GM12878 (cell line): ENCODE measurements at regions not wholly inside any gene's neighbourhood (a gene's known extent, or its start where the extent isn't known, plus 50 kb on each side); places are given as distances from the start of the nearest gene placed in this dataset.

Source experiments
- ATAC-seq: fragments of 200-7000 bp; cut with Tn5 transposase; 3 replicates; pipeline ENCODE4 v1.9.1; 2020; ENCODE audit warnings: mild to moderate bottlenecking, moderate library complexity
- BruUV-seq: library from RNA; stranded (reverse); fragments of 400-500 nt; replicated peaks from 2 replicates; lab custom pipeline; 2021; lab: Mats Ljungman, UMichigan
- CTCF ChIA-PET: fragments of 300-600 bp; sonication (Branson Sonifier 250); formaldehyde crosslinking; extraction: SDS; loops from one replicate; lab custom pipeline; 2021; ENCODE audit warnings: inconsistent platforms; lab: Yijun Ruan, JAX
- POLR2A ChIA-PET: fragments of 350-600 bp; formaldehyde crosslinking; extraction: SDS; loops from one replicate; lab custom pipeline; 2021; ENCODE audit warnings: inconsistent platforms; lab: Charles Lee
- RAD21 ChIA-PET: fragments of 300-600 bp; sonication (Branson Sonifier 250); formaldehyde crosslinking; loops from one replicate; lab custom pipeline; 2023; ENCODE audit warnings: antibody characterized with exemption; ENCODE audit not compliant: unreplicated experiment; lab: Charles Lee
- SMC1A ChIA-PET: fragments of 300-600 bp; sonication (Branson Sonifier 250); formaldehyde crosslinking; loops from one replicate; lab custom pipeline; 2023; ENCODE audit not compliant: unreplicated experiment, uncharacterized antibody; lab: Charles Lee
- DNase-seq: peaks from one replicate; pipeline ENCODE4 v3.0.0-alpha.2; 2011; ENCODE audit warnings: low read depth, low spot score
- FAIRE-seq: peaks from 3 replicates; lab custom pipeline; 2011; peaks lifted over from hg19 to GRCh38; lab: Jason Lieb, UNC
- H2AFZ ChIP-seq: 2 replicates; pipeline ENCODE4 v1.6.0; 2011; ENCODE audit warnings: low read depth, low read length, control low read depth; ENCODE audit not compliant: control insufficient read depth
- H3K27ac ChIP-seq: 2 replicates; pipeline ENCODE4 v1.5.1; 2011; ENCODE audit warnings: control low read depth; ENCODE audit not compliant: control insufficient read depth, insufficient read depth
- H3K27me3 ChIP-seq, 2 experiments: replicated peaks in 1 of 2; 2 replicates each; pipeline versions ENCODE4 v1.6.0 to v1.6.1; 2011; ENCODE audit warnings: low read length in 1 of 2; ENCODE audit not compliant: control insufficient read depth in 2 of 2, insufficient read depth in 2 of 2
- H3K36me3 ChIP-seq, 2 experiments: 2 replicates each; pipeline ENCODE4 v1.5.1; 2011; ENCODE audit warnings: low read length in 1 of 2; ENCODE audit not compliant: control insufficient read depth in 2 of 2, insufficient read depth in 2 of 2
- H3K4me1 ChIP-seq: 2 replicates; pipeline ENCODE4 v1.6.1; 2011; ENCODE audit warnings: mild to moderate bottlenecking, low read length, moderate library complexity, mixed read lengths; ENCODE audit not compliant: control insufficient read depth, insufficient read depth
- H3K4me2 ChIP-seq: 2 replicates; pipeline ENCODE4 v1.6.0; 2011; ENCODE audit warnings: control low read depth; ENCODE audit not compliant: control insufficient read depth, insufficient read depth
- H3K4me3 ChIP-seq: fragments of 200-600 bp; sonication (generic); 2 replicates; pipeline ENCODE4 v1.5.1; 2016
- H3K79me2 ChIP-seq: 2 replicates; pipeline ENCODE4 v1.6.0; 2011; ENCODE audit warnings: low read length; ENCODE audit not compliant: control insufficient read depth, insufficient read depth
- H3K9ac ChIP-seq: 2 replicates; pipeline ENCODE4 v1.8.0; 2011; ENCODE audit warnings: low read length, control low read depth, mixed read lengths; ENCODE audit not compliant: control insufficient read depth, insufficient read depth
- H3K9me3 ChIP-seq: replicated peaks from 3 replicates; pipeline ENCODE4 v1.5.1; 2011; ENCODE audit warnings: mild to moderate bottlenecking, low read length; ENCODE audit not compliant: control insufficient read depth, insufficient read depth
- H4K20me1 ChIP-seq: 2 replicates; pipeline ENCODE4 v1.6.0; 2011; ENCODE audit not compliant: control insufficient read depth, insufficient read depth
- CBX3 ChIP-seq: fragments of 200-600 bp; sonication (generic); IDR thresholded peaks from 2 replicates; pipeline ENCODE4 v1.6.1; 2016; ENCODE audit warnings: low read depth, borderline replicate concordance
- GABPA ChIP-seq: IDR thresholded peaks from 2 replicates; pipeline ENCODE4 v1.6.1; 2014; ENCODE audit warnings: antibody characterized with exemption, low read depth, mild to moderate bottlenecking, inconsistent platforms
- POLR2A ChIP-seq: IDR thresholded peaks from 2 replicates; pipeline ENCODE4 v1.6.1; 2011; ENCODE audit warnings: low read depth, mild to moderate bottlenecking, low read length
- RCOR1 ChIP-seq: conservative IDR thresholded peaks from 2 replicates; pipeline ENCODE4 v1.6.1; 2012; ENCODE audit warnings: low read depth, low read length, improper control_type of control experiment
- RELB ChIP-seq: fragments of 450-650 bp; IDR thresholded peaks from 2 replicates; pipeline ENCODE4 v1.6.1; 2017; ENCODE audit warnings: low read depth, mild to moderate bottlenecking, moderate library complexity
- SUZ12 ChIP-seq: fragments of 200-600 bp; sonication (generic); IDR thresholded peaks from one replicate; pipeline ENCODE4 v1.6.1; 2018; ENCODE audit warnings: antibody characterized with exemption, mild to moderate bottlenecking; ENCODE audit not compliant: unreplicated experiment
- ZSCAN29 ChIP-seq: fragments of 450-650 bp; IDR thresholded peaks from 2 replicates; pipeline ENCODE4 v1.6.1; 2017; ENCODE audit warnings: mild to moderate bottlenecking, moderate library complexity
- WGBS: methylation state at CpG from one replicate; pipeline ENCODE4 v1.1.6; 2016; ENCODE audit warnings: low lambda C conversion rate; ENCODE audit not compliant: insufficient replicate concordance, insufficient coverage; ENCODE audit errors: missing lambda C conversion rate; 5-methylcytosine and 5-hydroxymethylcytosine counted together
- in situ Hi-C: fragments of 300-500 bp; cut with MboI; formaldehyde crosslinking; loops from 9 replicates; pipeline ENCODE4 v1.14.3; 2018; ENCODE audit warnings: mixed read lengths
- intact Hi-C: fragments of 100-400 bp; cut with micrococcal nuclease; formaldehyde crosslinking; loops from one replicate; pipeline ENCODE4 v1.14.2; 2022; ENCODE audit not compliant: unreplicated experiment

- BruUV-seq = no TSS peak
- Histone ChIP-seq H3K4me2 (no peak overlapping the region), H3K4me3 (no peak overlapping the region), H3K9ac (no peak overlapping the region), H2AFZ (no peak overlapping the region), H3K27me3 (no peaks in the 10 kb centered on the region), H3K4me1 (no peaks in the 10 kb centered on the region), H4K20me1 (no peaks in the 10 kb centered on the region), H3K9me3 (no peaks in the 10 kb centered on the region), H3K79me2 (no peaks in the 10 kb centered on the region), H3K36me3 (no peaks in the 10 kb centered on the region), H3K27ac (no peak overlapping the region)
- DNase-seq (no peak), FAIRE-seq (no peak), ATAC-seq (no peak)
- RAD21 ChIA-PET = no interaction called here
- intact Hi-C loops (no loop called here), in situ Hi-C loops (no loop called here)
- WGBS = 34% methylated on average over 6 of the region's 6 CpGs
- CTCF ChIA-PET = no interaction called here
- TF ChIP-seq RCOR1 = no peak
- no peak for TF ChIP-seq POLR2A
- no peak for TF ChIP-seq GABPA
- TF ChIP-seq ZSCAN29 = no peak
- TF ChIP-seq RELB = no peak
- TF ChIP-seq CBX3 = no peak
- no peak for TF ChIP-seq SUZ12
- POLR2A ChIA-PET = no interaction called here
- SMC1A ChIA-PET = no interaction called here
These were observed 196.5 kb downstream of the SHANK2 start for GRCh38 chr11:71055925-71056324.
